HG02798 (cell line): ENCODE measurements at regions not wholly inside any gene's neighbourhood (a gene's known extent, or its start where the extent isn't known, plus 50 kb on each side); places are given as distances from the start of the nearest gene placed in this dataset.

Experiments
- ATAC-seq: cut with Tn5 transposase; IDR thresholded peaks from one replicate; pipeline ENCODE4 v1.9.1; 2021; ENCODE audit warnings: mild to moderate bottlenecking; ENCODE audit not compliant: unreplicated experiment, poor library complexity

DNA sequence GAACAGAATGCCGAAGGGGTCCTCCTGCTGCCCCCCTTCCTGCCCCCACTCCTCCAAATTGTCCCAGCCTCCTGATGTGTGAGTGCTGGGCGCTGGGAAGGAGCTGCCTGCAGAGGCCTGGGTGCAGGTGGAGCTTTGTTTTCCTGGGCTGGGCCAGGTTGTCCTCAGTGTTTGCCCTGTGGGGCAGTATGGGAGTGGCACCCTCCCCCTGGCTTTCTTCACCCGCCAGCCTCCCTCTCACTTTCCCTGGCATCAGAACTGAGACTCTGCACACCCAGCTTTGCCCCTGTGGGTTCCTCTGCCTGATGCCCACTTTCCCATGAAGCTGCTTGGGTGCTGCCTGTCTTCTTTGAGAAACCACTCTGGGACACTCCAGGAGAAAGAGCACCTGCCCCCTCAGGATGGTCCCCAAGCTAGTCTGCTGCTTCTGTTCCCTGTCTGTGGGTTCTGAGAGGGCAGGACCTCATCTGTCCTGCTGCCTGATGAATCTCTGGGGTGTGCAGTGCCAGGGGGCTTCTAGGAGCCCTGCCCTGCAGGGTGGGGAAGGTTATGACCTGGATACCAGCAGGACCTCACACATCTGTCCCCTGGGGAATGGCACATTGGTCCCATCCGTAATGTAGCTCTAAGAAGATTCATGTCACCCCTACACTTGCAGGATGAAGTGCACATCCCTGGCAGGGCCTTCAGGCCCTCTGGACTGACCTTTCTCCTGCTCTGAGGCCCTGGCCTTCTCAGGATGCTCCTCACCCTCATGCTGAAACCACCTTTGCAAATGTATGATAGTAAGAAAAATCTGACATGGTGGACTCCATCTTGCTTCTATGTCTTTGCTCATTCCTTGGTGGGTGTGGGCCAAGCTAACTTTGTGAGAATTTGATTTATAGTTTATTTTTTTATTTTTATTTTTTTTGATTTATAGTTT lies 146.8 kb upstream of the HS6ST1 start:
- no peak for ATAC-seq

DNA sequence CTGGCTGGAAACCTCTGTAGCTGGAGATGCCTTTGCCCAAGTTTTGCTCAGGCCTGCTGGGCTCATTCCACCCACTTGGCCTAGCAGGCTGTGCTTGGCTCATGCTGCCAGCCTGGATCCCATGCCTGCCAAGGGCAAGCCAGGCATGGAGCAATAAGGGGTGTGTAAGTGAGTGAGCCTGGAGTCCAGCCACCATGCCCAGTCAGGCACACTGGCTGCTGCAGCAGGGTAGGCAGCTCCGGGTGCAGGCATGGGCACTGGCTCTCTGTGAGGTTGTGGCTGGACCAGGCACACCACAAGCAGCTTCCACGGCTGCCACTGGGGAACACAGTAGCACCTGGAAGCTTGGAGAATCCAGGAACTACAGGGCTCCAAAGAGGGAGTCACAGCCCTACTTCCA lies 147.7 kb upstream of the HS6ST1 start:
- ATAC-seq = no peak

DNA sequence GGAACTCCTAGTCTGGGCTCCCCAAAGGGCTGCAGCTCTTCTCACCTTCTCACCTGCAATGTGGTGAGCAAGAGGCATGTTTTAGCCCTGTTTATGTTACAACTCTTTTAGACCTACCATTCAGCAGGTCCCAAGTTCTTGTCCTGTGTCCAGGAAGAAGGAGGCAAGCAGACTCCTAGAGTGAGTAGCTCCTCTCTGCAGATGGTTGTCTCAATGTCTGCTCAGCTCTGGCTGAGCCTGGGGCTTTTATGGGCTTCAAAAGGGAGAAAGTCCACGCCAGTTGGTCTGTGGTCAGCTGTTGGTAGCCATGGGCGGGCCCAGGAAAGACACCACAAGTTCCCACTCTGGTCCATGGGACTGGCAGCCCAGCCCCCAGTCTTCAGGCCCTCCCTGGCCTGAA lies 148.1 kb upstream of the HS6ST1 start:
- no peak for ATAC-seq

DNA sequence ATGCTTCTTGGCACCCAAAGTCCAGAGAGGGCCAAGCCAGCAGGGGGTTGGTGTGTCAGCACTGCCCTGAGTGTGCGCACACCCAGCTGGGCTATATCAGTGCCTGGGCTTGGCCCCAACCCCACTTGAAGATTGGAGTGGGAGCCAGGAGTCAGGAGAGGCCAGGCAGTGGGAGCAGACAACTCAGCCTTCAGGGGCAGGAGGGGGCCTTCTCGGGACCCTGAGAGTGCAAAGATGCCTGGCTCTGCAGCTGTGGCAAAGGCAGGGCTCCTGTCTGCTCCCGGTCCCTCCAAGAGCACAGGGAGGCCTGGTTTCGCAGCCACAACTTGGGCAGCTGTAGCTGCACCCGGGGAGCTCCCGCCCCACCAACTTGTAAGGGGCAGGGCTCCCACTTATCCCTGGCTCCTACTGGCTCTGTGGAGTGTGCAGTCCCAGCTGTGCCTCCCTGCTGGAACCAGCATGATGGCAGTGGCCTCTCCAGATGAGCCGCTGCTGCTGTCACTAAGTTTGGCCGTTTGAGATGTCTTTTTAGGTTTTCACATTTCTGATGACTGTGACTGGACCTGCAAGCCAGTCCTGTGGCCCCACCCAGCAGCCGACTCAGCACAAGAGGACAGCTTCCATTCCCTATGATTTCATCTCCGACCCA lies 148.8 kb upstream of the HS6ST1 start:
- ATAC-seq = no peak

DNA sequence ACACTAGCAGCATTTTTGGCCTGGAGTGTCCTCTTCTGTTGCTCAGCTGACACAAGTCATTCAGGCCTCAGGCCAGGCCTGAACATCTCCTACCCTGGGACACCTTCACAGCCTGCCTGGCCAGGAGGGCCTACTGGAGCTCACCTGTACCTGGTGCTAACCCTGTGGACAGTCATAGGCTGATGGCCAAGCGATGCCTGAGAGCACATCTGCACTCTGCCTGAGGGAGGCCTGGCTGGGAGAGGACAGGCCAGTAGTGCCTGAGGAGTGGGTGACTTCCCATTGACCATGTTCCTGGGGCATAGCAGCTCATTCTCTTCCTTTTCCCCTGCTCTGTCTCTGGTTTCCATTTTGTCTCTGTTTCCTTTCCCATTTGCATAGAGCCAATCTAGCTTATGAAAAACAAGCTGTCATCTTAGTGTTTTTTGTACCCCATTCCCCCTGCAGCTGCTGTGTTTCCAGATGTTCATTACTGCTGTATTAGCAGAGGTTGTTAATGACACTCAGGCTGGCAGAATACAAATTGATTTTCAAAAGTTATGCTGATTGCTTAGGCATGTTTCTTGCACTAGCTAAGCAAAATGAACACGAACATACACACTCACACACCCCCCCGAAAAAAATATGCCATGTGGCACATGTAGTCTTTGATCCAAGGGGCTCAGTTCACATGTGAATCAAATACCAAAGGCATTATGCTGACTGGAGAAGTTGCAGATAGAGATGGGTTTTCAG lies 149.7 kb upstream of the HS6ST1 start:
- no peak for ATAC-seq

DNA sequence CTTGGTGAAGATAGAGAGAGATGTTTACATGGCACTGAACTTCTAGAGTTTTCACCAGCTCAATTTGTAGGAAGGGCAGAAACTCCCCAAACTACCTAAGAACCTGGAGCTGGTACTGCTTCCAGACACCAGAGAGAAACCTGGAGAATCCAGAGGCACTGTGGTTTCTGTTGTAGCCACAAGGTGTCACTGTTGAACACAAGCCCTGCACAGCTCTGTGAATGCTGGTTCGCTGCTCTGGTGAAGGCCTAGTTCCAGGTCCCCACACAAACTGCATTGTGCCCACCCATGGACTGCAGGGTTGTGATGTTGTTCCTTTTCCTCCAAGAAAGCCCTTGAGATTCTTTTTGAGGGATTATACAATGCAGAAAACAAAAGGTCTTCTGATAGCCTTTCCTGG lies 150.5 kb upstream of the HS6ST1 start:
- no peak for ATAC-seq

DNA sequence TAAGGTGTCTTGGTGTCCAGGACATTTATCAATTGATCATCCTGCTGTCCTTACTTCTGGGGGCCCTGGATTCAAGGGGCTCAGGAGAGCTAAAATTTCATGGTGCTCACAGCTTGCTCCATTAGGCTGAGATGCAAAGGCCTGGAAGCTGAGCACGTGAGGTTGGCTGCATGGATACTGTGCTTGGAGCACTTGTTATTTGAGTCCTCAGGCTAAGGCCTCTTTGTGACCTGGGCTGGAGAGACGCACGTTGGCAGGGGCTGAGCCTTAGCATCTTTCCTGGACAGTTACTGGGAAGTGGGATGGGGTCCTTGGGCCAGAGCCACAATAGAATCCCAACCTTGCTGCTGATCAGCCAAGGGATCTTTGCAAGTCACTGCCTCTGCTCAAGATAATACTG lies 151.2 kb upstream of the HS6ST1 start:
- no peak for ATAC-seq

DNA sequence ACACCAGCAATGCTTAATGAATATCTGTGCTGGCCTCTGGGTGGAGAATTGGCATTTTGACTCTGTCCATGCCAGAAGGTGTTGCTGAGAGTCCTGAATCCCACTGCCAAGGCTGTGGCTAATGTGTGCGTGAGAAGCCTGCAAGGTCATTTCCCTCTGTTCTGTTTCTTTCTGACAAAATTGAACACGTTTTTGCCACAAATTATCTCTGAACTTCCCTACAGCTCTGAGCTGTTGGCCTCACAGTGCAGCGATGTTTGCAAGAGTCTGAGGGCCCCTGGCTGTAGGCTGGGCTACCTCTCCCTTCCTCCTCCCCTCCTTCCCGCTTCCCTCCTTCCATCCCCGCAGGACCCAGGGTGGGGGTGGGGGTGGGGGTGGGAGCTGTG lies 154.1 kb upstream of the HS6ST1 start:
- no peak for ATAC-seq

DNA sequence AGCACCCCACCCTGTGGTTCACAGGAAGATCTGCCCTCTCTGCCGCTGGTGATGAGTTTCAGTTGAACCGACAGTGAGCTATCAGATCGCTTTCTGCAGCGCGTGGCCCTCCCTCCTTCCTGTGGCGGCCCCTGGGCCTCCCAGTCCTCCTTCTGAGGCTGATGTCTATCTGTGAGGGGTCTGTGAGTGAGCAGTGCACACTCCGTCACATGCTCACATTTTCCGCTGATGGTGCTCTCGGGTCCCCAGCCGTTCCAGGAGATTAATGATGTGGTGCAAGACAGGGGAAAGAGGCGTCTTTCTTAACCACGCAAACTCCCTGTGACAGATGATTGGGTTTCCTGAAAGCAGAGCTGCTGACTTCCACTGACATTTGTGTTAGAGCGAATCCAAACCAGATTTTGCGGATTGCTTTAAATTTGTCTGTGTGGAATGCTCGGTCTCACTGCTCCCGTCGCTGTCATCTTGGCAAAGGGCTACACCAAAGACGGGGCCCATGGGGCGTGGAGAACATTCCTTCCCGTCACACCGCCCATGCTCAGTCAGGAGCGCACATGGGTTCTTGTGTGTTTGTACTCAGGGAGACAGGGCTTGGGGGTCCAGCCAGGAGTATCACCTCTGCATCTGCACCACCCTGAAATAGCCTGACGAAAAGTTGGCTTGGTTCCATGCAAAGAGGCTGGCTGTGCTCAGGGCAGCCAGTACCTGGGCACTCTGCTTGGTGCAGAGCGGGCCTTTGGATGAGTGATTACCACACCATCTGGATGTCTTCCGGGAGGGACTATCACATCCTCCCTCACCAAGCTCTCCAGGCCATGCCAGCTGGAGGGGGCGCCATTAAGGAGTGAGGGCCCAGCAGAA lies 154.7 kb upstream of the HS6ST1 start:
- ATAC-seq = no peak

DNA sequence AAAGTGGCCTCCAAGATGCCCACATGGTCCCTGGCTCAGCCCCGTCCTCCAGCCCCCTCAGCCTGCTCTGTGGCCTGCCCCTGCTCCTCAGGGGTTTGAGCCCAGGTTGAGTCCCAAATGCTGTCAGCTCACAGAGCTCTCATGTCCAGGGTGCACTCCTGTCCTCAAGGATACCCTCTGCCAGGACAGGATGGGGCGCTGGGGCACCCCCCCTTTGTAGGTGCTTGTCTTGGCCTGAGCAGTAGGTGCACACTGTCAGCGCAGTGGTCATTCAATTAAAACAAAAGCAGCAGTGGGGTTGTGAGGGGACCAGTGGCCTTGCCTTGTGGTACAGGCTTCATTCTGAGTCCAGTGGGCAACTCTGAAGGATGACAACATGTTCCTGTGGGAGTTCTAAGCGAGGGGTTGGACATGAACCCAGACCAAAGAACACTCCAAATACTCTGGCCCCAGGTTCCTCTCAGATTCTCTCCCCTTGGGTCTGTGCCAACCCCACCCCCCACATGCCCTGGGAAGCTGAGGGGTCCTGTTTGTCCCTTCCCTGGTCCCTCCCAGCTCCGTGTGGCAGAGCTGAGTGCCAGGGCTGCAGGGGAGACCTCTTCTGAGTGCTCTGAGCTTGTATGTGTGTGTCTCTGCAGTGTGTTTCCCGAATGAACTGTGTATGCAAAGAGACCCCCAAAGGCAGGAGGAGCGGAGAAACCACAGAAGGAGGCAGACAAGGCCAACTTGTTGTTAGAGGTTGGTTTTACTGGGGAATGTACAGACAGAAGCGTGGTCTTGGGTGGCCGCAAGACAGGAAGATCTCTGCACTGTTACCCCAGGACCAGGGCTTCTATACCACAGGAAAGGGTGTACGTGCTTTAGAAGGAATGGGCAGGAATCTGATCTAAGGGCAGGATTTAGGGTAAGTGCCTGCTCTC lies 155.6 kb upstream of the HS6ST1 start:
- no peak for ATAC-seq

DNA sequence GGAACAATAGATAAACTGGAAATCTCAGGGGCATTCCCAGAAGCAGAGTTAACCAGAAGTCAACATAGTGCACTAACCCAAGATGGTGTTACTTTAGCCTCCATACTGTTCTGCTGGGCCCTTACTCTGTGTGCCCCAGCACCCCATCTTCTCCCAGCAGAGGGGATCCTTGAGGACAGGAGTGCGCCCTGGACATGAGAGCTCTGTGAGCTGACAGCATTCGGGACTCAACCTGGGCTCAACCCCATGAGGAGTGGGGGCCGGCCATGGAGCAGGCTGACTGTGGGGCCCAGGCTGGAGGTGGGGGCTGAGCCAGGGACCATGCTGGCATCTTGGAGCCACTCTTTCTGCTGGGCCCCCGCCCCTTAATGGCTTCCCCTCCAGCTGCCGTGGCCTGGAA lies 156.3 kb upstream of the HS6ST1 start:
- ATAC-seq = no peak

DNA sequence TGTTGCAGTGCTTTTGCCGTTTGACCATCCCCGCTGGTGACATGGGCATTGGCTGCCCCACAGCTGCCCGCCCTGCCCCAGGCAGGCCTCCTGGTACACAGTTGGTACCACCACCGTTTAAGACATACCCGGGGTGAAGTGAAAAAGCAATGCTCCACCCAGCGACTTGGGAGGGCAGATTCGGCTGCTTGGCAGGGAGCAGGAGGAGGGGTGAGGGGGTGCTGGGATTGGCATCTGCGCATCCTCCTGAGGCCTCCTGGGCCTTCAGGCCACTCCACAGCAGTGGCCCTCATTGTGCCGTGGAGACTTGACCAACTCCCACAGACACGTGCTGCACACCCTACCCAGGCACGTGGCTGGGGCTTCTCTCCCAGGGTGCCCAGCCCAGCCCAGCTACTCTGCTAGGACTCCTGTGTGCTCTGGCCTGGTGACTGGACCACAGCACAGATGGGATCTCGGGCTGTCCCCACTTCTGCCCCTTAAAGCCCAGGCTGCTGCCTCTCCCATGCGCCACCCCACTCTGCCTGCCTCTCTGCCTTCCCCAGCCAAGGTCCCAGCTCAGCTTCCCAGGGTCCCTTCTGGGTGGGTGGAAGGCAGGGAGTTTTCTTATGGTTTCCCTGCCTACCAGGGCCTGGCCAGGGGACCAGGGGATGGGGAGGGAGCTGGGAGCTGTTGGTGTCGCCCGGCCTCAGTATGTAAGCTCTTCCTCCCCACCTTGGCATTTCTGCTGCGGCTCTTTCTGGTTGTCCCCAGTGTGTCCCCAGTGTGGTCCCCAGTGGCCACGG lies 157.0 kb upstream of the HS6ST1 start:
- no peak for ATAC-seq

DNA sequence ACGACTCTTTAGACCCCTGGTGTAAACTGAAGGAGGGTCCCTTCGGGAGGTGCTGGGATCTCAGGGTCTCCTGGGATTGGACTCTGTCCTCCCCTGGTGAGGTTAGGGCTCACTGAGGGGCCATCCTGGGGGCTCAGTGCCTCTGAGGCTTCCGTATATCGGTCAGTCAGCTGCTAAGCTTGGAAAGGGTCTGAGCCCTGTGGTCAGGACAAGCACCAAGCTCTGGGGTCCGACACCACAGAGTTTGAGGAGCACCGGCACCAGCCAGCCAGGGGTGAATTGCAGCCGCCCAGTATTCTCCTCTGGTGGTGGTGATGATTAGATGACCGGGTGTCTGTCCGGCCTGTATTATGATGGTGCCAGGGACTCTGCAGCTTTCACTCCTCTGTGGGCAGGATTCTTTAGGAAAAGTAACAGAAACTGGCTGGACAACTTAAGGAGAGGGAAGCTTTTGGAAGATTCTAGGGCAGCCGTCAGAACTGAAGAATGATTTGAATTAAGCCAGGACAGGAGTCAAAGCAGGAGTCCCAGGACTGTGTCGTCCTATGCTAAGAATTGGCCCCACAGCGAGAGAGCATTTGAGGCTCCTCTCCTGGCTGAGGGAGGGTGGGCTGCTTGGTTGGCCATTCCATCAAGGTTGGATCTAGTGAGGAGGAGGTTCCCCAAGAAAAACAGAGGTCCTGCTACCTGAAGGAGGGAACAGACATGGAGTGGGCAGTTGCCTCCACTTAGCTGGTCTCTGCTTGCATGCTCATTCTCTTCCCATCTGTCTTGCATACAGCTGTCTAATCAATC lies 158.6 kb upstream of the HS6ST1 start:
- no peak for ATAC-seq

DNA sequence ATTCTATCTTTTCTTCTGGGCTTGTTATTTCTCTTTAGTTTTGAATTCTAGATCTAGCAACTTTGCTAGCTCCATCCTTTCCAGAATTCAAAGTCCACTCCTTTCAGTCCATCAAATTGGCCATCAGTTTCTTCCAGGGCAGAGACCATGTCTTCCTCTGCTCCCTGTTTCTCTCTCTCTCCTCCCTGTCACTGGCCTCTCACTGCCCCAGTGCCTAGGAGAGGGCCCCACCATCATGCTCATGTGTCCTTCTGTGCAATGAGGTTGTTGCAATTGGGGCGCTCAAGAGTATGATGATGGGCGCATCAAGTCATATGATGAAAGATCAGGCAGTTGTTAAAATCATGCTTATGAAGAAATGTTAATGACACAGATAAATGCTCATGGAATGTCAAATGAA lies 159.2 kb upstream of the HS6ST1 start:
- ATAC-seq = no peak

DNA sequence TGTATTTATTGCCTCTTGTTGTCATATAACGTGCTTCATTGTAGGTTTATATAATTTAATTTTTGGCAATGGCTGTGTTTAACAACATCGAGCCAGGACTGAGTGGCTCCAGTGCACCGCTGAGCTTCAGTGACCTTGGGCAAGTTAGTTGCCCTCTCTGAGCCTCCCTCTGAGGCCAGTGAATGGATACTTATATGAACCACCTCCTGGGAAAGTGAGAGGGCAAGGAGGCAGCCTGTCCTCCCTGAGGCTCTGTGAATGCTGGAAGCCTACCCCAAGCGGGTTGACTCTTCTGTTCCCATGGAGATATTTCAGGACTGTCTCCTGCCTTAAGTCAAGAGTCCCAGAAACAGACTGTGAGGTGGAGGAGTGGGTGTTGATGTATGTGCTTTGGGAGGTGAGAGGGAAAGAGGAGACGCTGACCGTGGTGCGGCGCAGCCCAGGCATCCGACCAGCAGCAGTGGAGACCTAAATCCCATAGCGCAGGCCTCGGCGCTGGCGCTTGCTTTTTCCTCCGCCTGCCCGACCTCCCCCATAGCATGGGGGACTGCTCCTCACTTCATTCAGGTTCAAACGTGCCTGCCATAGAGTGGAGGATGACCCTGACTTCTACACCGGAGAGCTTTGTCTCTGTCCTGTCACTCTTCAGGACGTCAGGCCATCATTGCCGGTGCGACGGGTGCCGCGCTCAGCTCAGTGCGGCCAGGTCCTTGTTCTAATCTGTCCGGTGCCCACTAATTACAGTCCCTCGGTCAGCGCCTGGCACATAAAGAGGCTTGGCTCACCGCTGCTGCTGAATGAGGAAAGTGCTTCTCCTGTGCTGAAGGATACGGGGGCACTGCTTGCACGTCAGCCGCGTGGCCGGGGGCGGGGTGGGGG lies 167.3 kb upstream of the HS6ST1 start:
- no peak for ATAC-seq

DNA sequence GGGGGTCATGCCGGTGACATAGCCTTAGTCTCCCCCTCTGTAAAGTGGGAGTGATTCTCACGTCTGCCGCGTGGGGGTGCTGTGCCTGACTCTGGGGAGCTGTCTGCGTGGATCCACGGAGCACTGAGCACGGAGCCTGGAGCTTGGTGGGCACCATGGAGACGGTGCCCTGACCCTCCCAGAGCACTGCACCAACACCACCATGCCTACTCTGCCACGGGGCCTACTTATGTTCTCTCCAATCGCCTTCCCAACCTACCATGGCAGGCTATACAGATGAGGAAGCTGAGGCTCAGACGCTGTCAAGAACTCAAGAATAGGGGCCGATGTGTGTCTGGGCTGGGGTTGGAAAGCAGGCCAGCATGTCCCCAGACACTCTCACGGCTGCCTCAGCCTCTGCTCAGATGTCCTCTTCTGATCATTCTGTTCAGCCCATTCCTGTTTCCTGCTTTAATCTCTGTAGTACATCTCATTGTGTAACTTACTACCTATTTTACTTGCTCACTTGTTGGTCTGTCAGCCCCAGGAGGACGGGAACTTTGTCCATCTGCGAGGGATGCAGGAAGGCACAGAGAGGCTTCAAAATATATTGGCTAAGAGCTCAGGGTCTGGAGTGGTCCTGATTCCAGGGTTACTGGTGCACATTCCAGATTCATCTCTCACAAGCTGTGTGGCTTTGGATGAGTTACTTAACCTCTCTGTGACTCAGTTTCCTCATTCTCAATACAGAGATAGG lies 168.1 kb upstream of the HS6ST1 start:
- ATAC-seq = no peak
